H1 (cell line): ENCODE measurements at regions not wholly inside any gene's neighbourhood (a gene's known extent, or its start where the extent isn't known, plus 50 kb on each side); places are given as distances from the start of the nearest gene placed in this dataset.

Experiments
- CTCF ChIA-PET: fragments of 300-600 bp; sonication (Branson Sonifier 250); formaldehyde crosslinking; loops from one replicate; lab custom pipeline; 2021; ENCODE audit not compliant: partially characterized antibody; lab: Charles Lee
- POLR2A ChIA-PET: fragments of 300-600 bp; sonication (Branson Sonifier 250); formaldehyde crosslinking; loops from one replicate; lab custom pipeline; 2021; ENCODE audit warnings: inconsistent platforms; ENCODE audit not compliant: partially characterized antibody; lab: Charles Lee
- DNase-seq, 2 experiments: peaks; one replicate each; pipeline versions ENCODE4 v3.0.0 to v3.0.0-alpha.2; 2010 to 2022; ENCODE audit warnings: low spot score in 2 of 2, low read depth in 1 of 2, mixed read lengths in 1 of 2
- FAIRE-seq: peaks from 2 replicates; lab custom pipeline; 2011; peaks lifted over from hg19 to GRCh38; lab: Jason Lieb, UNC
- H2AFZ ChIP-seq: 2 replicates; pipeline ENCODE4 v1.8.1; 2012; ENCODE audit warnings: low read length, inconsistent platforms
- H2AK5ac ChIP-seq: 2 replicates; pipeline ENCODE4 v1.6.1; 2013; ENCODE audit warnings: low read depth, low read length
- H2BK120ac ChIP-seq: replicated peaks from 2 replicates; pipeline ENCODE3; 2013; ENCODE audit warnings: low read depth, low read length, inconsistent platforms
- H2BK12ac ChIP-seq: 2 replicates; pipeline ENCODE4 v1.6.1; 2013; ENCODE audit warnings: low read depth, low read length
- H2BK15ac ChIP-seq: 2 replicates; pipeline ENCODE4 v1.6.1; 2013; ENCODE audit warnings: low read length
- H2BK20ac ChIP-seq: 2 replicates; pipeline ENCODE4 v1.6.1; 2013; ENCODE audit warnings: low read length
- H2BK5ac ChIP-seq: 2 replicates; pipeline ENCODE4 v1.6.1; 2013; ENCODE audit warnings: low read depth, low read length
- H3K14ac ChIP-seq: 2 replicates; pipeline ENCODE4 v1.6.1; 2013; ENCODE audit warnings: inconsistent platforms; ENCODE audit not compliant: insufficient read length
- H3K18ac ChIP-seq: 2 replicates; pipeline ENCODE4 v1.6.1; 2013; ENCODE audit warnings: low read length; ENCODE audit errors: extremely low read depth
- H3K23ac ChIP-seq: 2 replicates; pipeline ENCODE4 v1.6.1; 2013; ENCODE audit warnings: inconsistent platforms; ENCODE audit not compliant: insufficient read length
- H3K23me2 ChIP-seq: 2 replicates; pipeline ENCODE4 v1.6.1; 2013; ENCODE audit warnings: low read depth, low read length
- H3K27ac ChIP-seq: 2 replicates; pipeline ENCODE4 v1.6.1; 2011; ENCODE audit warnings: low read depth, low read length, inconsistent platforms
- H3K27me3 ChIP-seq, 4 experiments: replicated peaks in 1 of 4; 1 replicate in 1 of 4; 2 replicates in 3 of 4; pipeline versions ENCODE4 v1.6.1 to v1.8.1; 2011 to 2013; ENCODE audit warnings: low read length in 3 of 4, mild to moderate bottlenecking in 3 of 4, inconsistent platforms in 2 of 4, mixed read lengths in 2 of 4, moderate library complexity in 1 of 4; ENCODE audit not compliant: control insufficient read depth in 3 of 4, insufficient read depth in 3 of 4; ENCODE audit errors: extremely low read depth in 1 of 4
- H3K36me3 ChIP-seq, 4 experiments: 2 replicates each; pipeline versions ENCODE4 v1.6.1 to v1.8.1; 2011 to 2013; ENCODE audit warnings: mild to moderate bottlenecking in 4 of 4, low read length in 3 of 4, moderate library complexity in 2 of 4, control low read depth in 1 of 4, inconsistent platforms in 1 of 4; ENCODE audit not compliant: insufficient read depth in 4 of 4, control insufficient read depth in 2 of 4
- H3K4ac ChIP-seq: replicated peaks from 2 replicates; pipeline ENCODE3; 2013; ENCODE audit warnings: low read length, low read depth, mixed read lengths, inconsistent platforms; ENCODE audit not compliant: insufficient read length
- H3K4me1 ChIP-seq, 4 experiments: replicated peaks in 1 of 4; 1 replicate in 1 of 4; 2 replicates in 3 of 4; pipeline versions ENCODE4 v1.6.1 to v1.8.1; 2011 to 2013; ENCODE audit warnings: low read length in 3 of 4, inconsistent platforms in 2 of 4, mixed read lengths in 1 of 4; ENCODE audit not compliant: insufficient read depth in 4 of 4, control insufficient read depth in 3 of 4
- H3K4me2 ChIP-seq, 2 experiments: 2 replicates each; pipeline versions ENCODE4 v1.6.1 to v1.8.1; 2011 to 2013; ENCODE audit warnings: low read depth in 2 of 2, low read length in 2 of 2, control low read depth in 1 of 2, inconsistent platforms in 1 of 2, mild to moderate bottlenecking in 1 of 2; ENCODE audit not compliant: insufficient read depth in 1 of 2
- H3K4me3 ChIP-seq, 4 experiments: fragments of 200-600, 300-600 bp in 1 of 4; sonication (generic), shearing (Covaris generic), sonication (Bioruptor Twin) in 1 of 4; 2 replicates each; pipeline versions ENCODE4 v1.5.1 to v1.8.1; 2011 to 2016; ENCODE audit warnings: low read length in 4 of 4, low read depth in 3 of 4, control low read depth in 2 of 4, inconsistent platforms in 2 of 4, mild to moderate bottlenecking in 2 of 4, mixed read lengths in 1 of 4, moderate library complexity in 1 of 4; ENCODE audit not compliant: insufficient read depth in 2 of 4; ENCODE audit errors: extremely low read depth in 1 of 4
- H3K56ac ChIP-seq: replicated peaks from 2 replicates; pipeline ENCODE3; 2013; ENCODE audit warnings: low read depth, mild to moderate bottlenecking, mixed read lengths, low read length, inconsistent platforms; ENCODE audit not compliant: insufficient read length
- H3K79me1 ChIP-seq: 2 replicates; pipeline ENCODE4 v1.6.1; 2013; ENCODE audit warnings: low read depth, low read length, control low read depth
- H3K79me2 ChIP-seq, 2 experiments: 2 replicates each; pipeline versions ENCODE4 v1.6.1 to v1.8.1; 2012 to 2013; ENCODE audit warnings: low read length in 2 of 2, mild to moderate bottlenecking in 2 of 2, inconsistent platforms in 1 of 2; ENCODE audit not compliant: insufficient read depth in 2 of 2, control insufficient read depth in 1 of 2
- H3K9ac ChIP-seq, 4 experiments: replicated peaks in 1 of 4; 1 replicate in 1 of 4; 2 replicates in 3 of 4; pipeline versions ENCODE4 v1.6.1 to v1.8.1; 2011 to 2013; ENCODE audit warnings: low read depth in 3 of 4, low read length in 3 of 4, control low read depth in 2 of 4, mild to moderate bottlenecking in 2 of 4, moderate library complexity in 2 of 4, inconsistent platforms in 1 of 4; ENCODE audit errors: extremely low read depth in 1 of 4
- H3K9me3 ChIP-seq, 2 experiments: 2 replicates each; pipeline versions ENCODE4 v1.6.1 to v1.8.1; 2012 to 2013; ENCODE audit warnings: mild to moderate bottlenecking in 2 of 2, moderate library complexity in 2 of 2, control low read depth in 1 of 2, inconsistent platforms in 1 of 2, low read depth in 1 of 2, low read length in 1 of 2, mixed read lengths in 1 of 2; ENCODE audit not compliant: insufficient read depth in 2 of 2
- H4K20me1 ChIP-seq, 2 experiments: replicated peaks in 1 of 2; 2 replicates each; pipeline versions ENCODE3 to v1.8.1; 2011 to 2013; ENCODE audit warnings: inconsistent platforms in 2 of 2, low read length in 2 of 2, mild to moderate bottlenecking in 1 of 2; ENCODE audit not compliant: insufficient read depth in 2 of 2, control insufficient read depth in 1 of 2
- H4K5ac ChIP-seq: 2 replicates; pipeline ENCODE4 v1.6.1; 2013; ENCODE audit warnings: low read length, low read depth, mixed read lengths, inconsistent platforms; ENCODE audit not compliant: insufficient read length
- H4K8ac ChIP-seq: 2 replicates; pipeline ENCODE4 v1.8.0; 2013; ENCODE audit warnings: mild to moderate bottlenecking, moderate library complexity, low read length, inconsistent platforms; ENCODE audit not compliant: insufficient read depth; ENCODE audit errors: extremely low read depth
- H4K91ac ChIP-seq: replicated peaks from 2 replicates; pipeline ENCODE3; 2013; ENCODE audit warnings: low read length, mixed read lengths, inconsistent platforms; ENCODE audit not compliant: insufficient read length
- BACH1 ChIP-seq: IDR thresholded peaks from 2 replicates; pipeline ENCODE4 v1.6.1; 2012; ENCODE audit warnings: low read length, improper control_type of control experiment
- CTBP2 ChIP-seq: IDR thresholded peaks from 2 replicates; pipeline ENCODE4 v1.7.0; 2011; ENCODE audit warnings: borderline replicate concordance, mild to moderate bottlenecking, moderate library complexity, mixed read lengths, low read length; ENCODE audit not compliant: insufficient read depth, insufficient read length
- E2F6 ChIP-seq: IDR thresholded peaks from 2 replicates; pipeline ENCODE4 v1.6.1; 2012; ENCODE audit warnings: inconsistent platforms
- EZH2 ChIP-seq: fragments of 200-600 bp; sonication (generic); IDR thresholded peaks from 2 replicates; pipeline ENCODE4 v1.7.1; 2012; ENCODE audit warnings: low read depth, mild to moderate bottlenecking, moderate library complexity, low read length, inconsistent platforms; ENCODE audit not compliant: severe bottlenecking
- FOSL1 ChIP-seq: IDR thresholded peaks from 2 replicates; pipeline ENCODE4 v1.6.1; 2011; ENCODE audit warnings: mild to moderate bottlenecking, low read depth, low read length, moderate library complexity; ENCODE audit not compliant: insufficient read depth
- HDAC2 ChIP-seq, 2 experiments: fragments of 300-600 bp in 1 of 2; sonication (generic) in 1 of 2; IDR thresholded peaks; 2 replicates each; pipeline ENCODE4 v1.6.1; 2011 to 2012; ENCODE audit warnings: low read depth in 2 of 2, low read length in 2 of 2, mild to moderate bottlenecking in 2 of 2, moderate library complexity in 2 of 2, borderline replicate concordance in 1 of 2, inconsistent platforms in 1 of 2
- KDM4A ChIP-seq: IDR thresholded peaks from one replicate; pipeline ENCODE4 v1.7.1; 2012; ENCODE audit warnings: low read depth, mild to moderate bottlenecking, moderate library complexity, low read length, inconsistent platforms; ENCODE audit not compliant: severe bottlenecking
- NRF1 ChIP-seq: IDR thresholded peaks from 2 replicates; pipeline ENCODE4 v1.6.1; 2011; ENCODE audit warnings: mild to moderate bottlenecking, low read depth, low read length, improper control_type of control experiment
- POLR2AphosphoS5 ChIP-seq: IDR thresholded peaks from 2 replicates; pipeline ENCODE4 v1.6.1; 2011; ENCODE audit warnings: low read depth, low read length
- RNF2 ChIP-seq: fragments of 200-900, 300-1000 bp; sonication (generic); IDR thresholded peaks from 2 replicates; pipeline ENCODE4 v1.7.1; 2016; ENCODE audit warnings: borderline replicate concordance, low read depth, mild to moderate bottlenecking, antibody characterized with exemption, low read length; ENCODE audit not compliant: poor library complexity, severe bottlenecking; ENCODE audit errors: missing control alignments
- TEAD4 ChIP-seq: IDR thresholded peaks from 2 replicates; pipeline ENCODE4 v1.6.1; 2012; ENCODE audit warnings: low read depth, low read length, inconsistent platforms, mixed read lengths
- ZNF274 ChIP-seq: IDR thresholded peaks from 2 replicates; pipeline ENCODE4 v1.7.0; 2012; ENCODE audit warnings: low read length, borderline replicate concordance; ENCODE audit errors: extremely low read depth
- WGBS, 2 experiments: shearing (Covaris generic) in 1 of 2; methylation state at CpG; one replicate each; pipeline versions ENCODE4 v1.1.6 to v1.1.7; 2013 to 2015; ENCODE audit warnings: low lambda C conversion rate in 2 of 2, mixed read lengths in 2 of 2, inconsistent platforms in 1 of 2, low coverage in 1 of 2, missing lambda C conversion rate in 1 of 2; ENCODE audit not compliant: insufficient replicate concordance in 2 of 2, insufficient coverage in 1 of 2, insufficient read length in 1 of 2; ENCODE audit errors: extremely low coverage in 1 of 2, missing lambda C conversion rate in 1 of 2; 5-methylcytosine and 5-hydroxymethylcytosine counted together

DNA sequence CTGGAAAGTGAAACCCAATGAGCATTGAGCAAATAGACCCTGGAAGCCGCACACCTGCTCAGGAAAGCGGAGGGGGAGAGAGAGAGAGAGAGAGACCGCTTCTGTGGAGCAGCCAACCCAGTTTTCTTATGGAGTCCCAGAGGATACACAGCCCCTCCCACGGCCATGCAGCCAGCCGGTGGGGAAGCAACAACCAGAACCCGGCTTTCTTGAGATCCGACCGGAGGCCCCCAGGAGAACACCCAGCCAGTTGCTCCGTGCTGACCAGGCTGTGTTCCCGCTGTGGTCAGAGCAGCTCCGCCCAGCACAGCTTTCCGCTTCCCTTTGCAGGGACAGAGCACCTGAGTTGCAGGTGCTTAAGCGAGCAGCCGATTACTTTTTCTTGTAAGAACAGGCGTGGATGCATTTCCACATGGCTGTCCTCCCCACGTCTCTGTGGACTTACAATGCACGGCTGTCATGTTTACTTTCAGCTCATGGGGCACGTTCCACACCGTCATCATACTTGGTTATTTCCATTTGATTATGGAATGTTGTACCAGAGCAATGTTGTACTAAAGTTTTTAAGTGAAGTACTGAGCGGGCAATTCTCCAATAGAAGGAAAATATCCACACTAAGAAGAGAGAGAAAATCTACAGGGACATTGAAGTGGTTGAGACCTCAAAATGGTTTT is 381.9 kb downstream of the THBS2 start:
- DNase-seq (no peak), FAIRE-seq (no peak)
- POLR2A ChIA-PET = interaction anchor here (0.6 kb wide), 1 partner anchor 1186 kb away, joined by 3 read pairs; no protein-coding TSS in a partner anchor
- no peak overlapping the region for H3K27ac ChIP-seq
- no peak overlapping the region for H3K4ac ChIP-seq
- H2BK12ac ChIP-seq = no peak overlapping the region
- no peak overlapping the region for H3K23ac ChIP-seq
- no peak overlapping the region for H2BK15ac ChIP-seq
- H2BK120ac ChIP-seq = no peak overlapping the region
- no peak overlapping the region for H3K4me3 ChIP-seq
- no peak overlapping the region for H3K4me2 ChIP-seq
- H2AK5ac ChIP-seq = no peak overlapping the region
- H3K14ac ChIP-seq = no peak overlapping the region
- no peak overlapping the region for H4K5ac ChIP-seq
- H4K91ac ChIP-seq = no peak overlapping the region
- 84% methylated on average over 20 of the region's 20 CpGs; no CpG with 5 or more reads in 1 of the 2 experiments for WGBS, 2 experiments
- no peak overlapping the region for H2BK5ac ChIP-seq
- H2BK20ac ChIP-seq = no peak overlapping the region
- H2AFZ ChIP-seq = no peak overlapping the region
- no peaks in the 10 kb centered on the region; a peak in 1 of 7 replicates for H3K4me1 ChIP-seq
- no peak overlapping the region for H3K56ac ChIP-seq
- no peaks in the 10 kb centered on the region for H4K20me1 ChIP-seq
- H3K79me2 ChIP-seq = no peaks in the 10 kb centered on the region
- H3K18ac ChIP-seq = no peak overlapping the region
- peak overlapping the region; percentile 73 for H4K8ac ChIP-seq
- H3K79me1 ChIP-seq = no peaks in the 10 kb centered on the region
- H3K36me3 ChIP-seq = no peaks in the 10 kb centered on the region
- no peaks in the 10 kb centered on the region for H3K23me2 ChIP-seq
- CTCF ChIA-PET = no interaction called here
- H3K9ac ChIP-seq = no peak overlapping the region
- no peaks in the 10 kb centered on the region for H3K27me3 ChIP-seq
- no peaks in the 10 kb centered on the region for H3K9me3 ChIP-seq
- TF ChIP-seq E2F6 (no peak), BACH1 (no peak), TEAD4 (no peak), POLR2AphosphoS5 (no peak), EZH2 (no peak), FOSL1 (no peak), CTBP2 (no peak), ZNF274 (no peak), RNF2 (no peak), HDAC2 (IDR thresholded peaks at IDR 0.05; ENCODE audit: borderline replicate concordance in 1 of 2, low read depth in 2 of 2, low read length in 2 of 2) (no peak), KDM4A (no peak), NRF1 (no peak)
